HepG2 (cell line): ENCODE measurements at regions not wholly inside any gene's neighbourhood (a gene's known extent, or its start where the extent isn't known, plus 50 kb on each side); places are given as distances from the start of the nearest gene placed in this dataset.

Source experiments
- ATAC-seq: fragments of 200-7000 bp; cut with Tn5 transposase; 3 replicates; pipeline ENCODE4 v1.9.1; 2020; ENCODE audit warnings: mild to moderate bottlenecking, moderate library complexity
- BruUV-seq: library from RNA; stranded (reverse); fragments of 400-500 nt; replicated peaks from 2 replicates; lab custom pipeline; 2021; lab: Mats Ljungman, UMichigan
- CTCF ChIA-PET: fragments of 300-600 bp; formaldehyde crosslinking; extraction: SDS; loops from one replicate; lab custom pipeline; 2021; ENCODE audit warnings: low total read pairs, inconsistent platforms, low intra/inter-chr PET ratio; lab: Yijun Ruan, JAX
- POLR2A ChIA-PET: fragments of 350-600 bp; sonication (Branson Sonifier 250); formaldehyde crosslinking; loops from one replicate; lab custom pipeline; 2020; ENCODE audit warnings: antibody characterized with exemption, inconsistent platforms; lab: Yijun Ruan, JAX
- DNase-seq: peaks from one replicate; pipeline ENCODE4 v3.0.0-alpha.2; 2015; ENCODE audit warnings: low spot score
- FAIRE-seq: peaks from 3 replicates; lab custom pipeline; 2011; peaks lifted over from hg19 to GRCh38; lab: Jason Lieb, UNC
- H2AFZ ChIP-seq: one replicate; pipeline ENCODE4 v1.6.1; 2011; ENCODE audit warnings: low read length, inconsistent platforms
- H3K27ac ChIP-seq: fragments of 300-600 bp; 3 replicates; pipeline ENCODE4 v1.8.0; 2011; ENCODE audit warnings: mixed run types, mild to moderate bottlenecking, mixed read lengths, low read length, inconsistent platforms; ENCODE audit not compliant: insufficient read depth; ENCODE audit errors: extremely low read length
- H3K27me3 ChIP-seq, 2 experiments: fragments of 200-600 bp in 1 of 2; 2 replicates in 1 of 2; 3 replicates in 1 of 2; pipeline versions ENCODE4 v1.6.0 to v1.8.0; 2011; ENCODE audit warnings: low read length in 2 of 2, mild to moderate bottlenecking in 2 of 2, moderate library complexity in 2 of 2, inconsistent platforms in 1 of 2; ENCODE audit not compliant: insufficient read depth in 2 of 2, control insufficient read depth in 1 of 2
- H3K36me3 ChIP-seq, 2 experiments: fragments of 200-600 bp in 1 of 2; replicated peaks in 1 of 2; 2 replicates in 1 of 2; 3 replicates in 1 of 2; pipeline versions ENCODE4 v1.5.1 to v1.8.0; 2011; ENCODE audit warnings: low read length in 2 of 2, inconsistent platforms in 1 of 2; ENCODE audit not compliant: insufficient read depth in 2 of 2, control insufficient read depth in 1 of 2
- H3K4me1 ChIP-seq: 2 replicates; pipeline ENCODE4 v1.5.1; 2012; ENCODE audit warnings: low read length, inconsistent platforms; ENCODE audit not compliant: insufficient read depth
- H3K4me2 ChIP-seq: 2 replicates; pipeline ENCODE4 v1.6.0; 2011; ENCODE audit warnings: low read depth, low read length, inconsistent platforms
- H3K4me3 ChIP-seq, 3 experiments: fragments of 200-600 bp in 1 of 3; sonication (generic), shearing (Covaris generic) in 1 of 3; replicated peaks in 1 of 3; 2 replicates each; pipeline ENCODE4 v1.5.1; 2011 to 2016; ENCODE audit warnings: low read length in 3 of 3, inconsistent platforms in 2 of 3, low read depth in 2 of 3, mild to moderate bottlenecking in 2 of 3, control low read depth in 1 of 3, mixed read lengths in 1 of 3; ENCODE audit not compliant: insufficient read depth in 1 of 3
- H3K79me2 ChIP-seq: one replicate; pipeline ENCODE4 v1.6.1; 2011; ENCODE audit warnings: low read length, inconsistent platforms; ENCODE audit not compliant: insufficient read depth
- H3K9ac ChIP-seq: 2 replicates; pipeline ENCODE4 v1.6.0; 2011; ENCODE audit warnings: mild to moderate bottlenecking, low read depth, low read length, inconsistent platforms; ENCODE audit not compliant: insufficient read depth
- H3K9me3 ChIP-seq: 2 replicates; pipeline ENCODE4 v1.5.1; 2012; ENCODE audit warnings: mild to moderate bottlenecking, low read length
- H4K20me1 ChIP-seq: 2 replicates; pipeline ENCODE4 v1.6.0; 2011; ENCODE audit warnings: inconsistent platforms, mild to moderate bottlenecking, low read length, moderate library complexity; ENCODE audit not compliant: insufficient read depth
- CHD2 ChIP-seq: IDR thresholded peaks from 2 replicates; pipeline ENCODE4 v1.6.1; 2011; ENCODE audit warnings: low read depth, low read length, improper control_type of control experiment
- DR1 ChIP-seq: sonication (generic); formaldehyde crosslinking; IDR thresholded peaks from 2 replicates; pipeline ENCODE4 v1.8.0; 2021; ENCODE audit warnings: mild to moderate bottlenecking, missing genetic modification reagents, inconsistent platforms
- FOXJ3 ChIP-seq: sonication (generic); formaldehyde crosslinking; IDR thresholded peaks from 2 replicates; pipeline ENCODE4 v1.4.0; 2020; ENCODE audit warnings: missing genetic modification reagents, mild to moderate bottlenecking, borderline replicate concordance
- JUND ChIP-seq: sonication (generic); formaldehyde crosslinking; IDR thresholded peaks from 2 replicates; pipeline ENCODE4 v1.8.0; 2022; ENCODE audit warnings: mild to moderate bottlenecking, missing genetic modification reagents
- MED1 ChIP-seq: sonication (generic); formaldehyde crosslinking; IDR thresholded peaks from 2 replicates; pipeline ENCODE4 v1.4.0; 2020; ENCODE audit warnings: missing genetic modification reagents
- PTBP1 ChIP-seq: fragments of 200-400 bp; formaldehyde crosslinking; IDR thresholded peaks from 2 replicates; pipeline ENCODE4 v1.6.1; 2018; ENCODE audit warnings: low read length, low read depth; ENCODE audit not compliant: poor library complexity, severe bottlenecking
- SMARCC2 ChIP-seq: fragments of 450-650 bp; IDR thresholded peaks from 2 replicates; pipeline ENCODE4 v1.6.1; 2017; ENCODE audit warnings: antibody characterized with exemption, mild to moderate bottlenecking
- TMF1 ChIP-seq: sonication (generic); formaldehyde crosslinking; IDR thresholded peaks from 2 replicates; pipeline ENCODE4 v1.8.1; 2022; ENCODE audit warnings: low read depth, missing genetic modification reagents
- TP53 ChIP-seq: sonication (generic); formaldehyde crosslinking; conservative IDR thresholded peaks from 2 replicates; pipeline ENCODE4 v1.4.0; 2020; ENCODE audit warnings: missing genetic modification reagents
- ZNF333 ChIP-seq: sonication (generic); formaldehyde crosslinking; IDR thresholded peaks from 2 replicates; pipeline ENCODE4 v1.4.0; 2020; ENCODE audit warnings: mild to moderate bottlenecking, missing genetic modification reagents, borderline replicate concordance
- ZNF776 ChIP-seq: sonication (generic); formaldehyde crosslinking; IDR thresholded peaks from 2 replicates; pipeline ENCODE4 v1.4.0; 2020; ENCODE audit warnings: mild to moderate bottlenecking, missing genetic modification reagents
- ZNF878 ChIP-seq: sonication (generic); formaldehyde crosslinking; IDR thresholded peaks from 2 replicates; pipeline ENCODE4 v1.8.1; 2023; ENCODE audit warnings: mild to moderate bottlenecking, missing genetic modification reagents, moderate library complexity
- WGBS: methylation state at CpG from one replicate; pipeline ENCODE4 v1.1.6; 2017; ENCODE audit warnings: low lambda C conversion rate; 5-methylcytosine and 5-hydroxymethylcytosine counted together
- in situ Hi-C: cut with HindIII; loops from 2 replicates; pipeline ENCODE4 v1.10.0; 2017; ENCODE audit warnings: low pct_unique_long_range_greater_than_20kb; ENCODE audit not compliant: extremely low pct_ligation_motif_present
- intact Hi-C: fragments of 100-400 bp; cut with micrococcal nuclease; formaldehyde crosslinking; loops from one replicate; pipeline ENCODE4 v1.10.0; 2022; ENCODE audit not compliant: unreplicated experiment
- TF ChIP-seq, protein P1 (sequence below): IDR thresholded peaks from 2 replicates; pipeline ENCODE4 v1.6.1; 2016; ENCODE audit warnings: low read depth, control low read depth
- TF ChIP-seq, protein P2 (sequence below): sonication (generic); formaldehyde crosslinking; IDR thresholded peaks from 2 replicates; pipeline ENCODE4 v1.4.0; 2020; ENCODE audit warnings: mild to moderate bottlenecking, missing genetic modification reagents

DNA sequence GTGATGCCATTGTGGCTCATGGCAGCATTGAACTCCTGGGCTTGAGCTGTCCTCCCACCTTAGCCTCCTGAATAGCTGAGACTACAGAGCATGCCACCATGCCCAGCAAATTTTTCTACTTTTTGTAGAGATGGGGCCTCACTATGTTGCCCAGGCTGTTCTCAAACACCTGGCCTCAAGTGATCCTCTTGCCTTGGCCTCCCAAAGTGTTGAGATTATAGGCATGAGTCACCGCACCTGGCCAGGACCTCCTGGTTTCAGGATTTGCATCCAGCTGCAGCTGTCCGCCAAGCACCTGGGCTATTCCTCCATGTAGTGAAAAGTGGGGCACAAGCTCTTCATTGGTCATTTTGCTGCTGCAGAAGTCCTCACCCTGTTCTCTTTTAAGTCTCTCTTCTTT, 58.9 kb downstream of the ZNF22 start:
- TF ChIP-seq SMARCC2 (no peak), TP53 (CRISPR knock-in tag) (no peak), JUND (CRISPR knock-in tag) (no peak), DR1 (no peak), MED1 (CRISPR knock-in tag) (no peak), CHD2 (no peak), ZNF878 (CRISPR knock-in tag) (no peak), ZNF776 (CRISPR knock-in tag) (no peak), ZNF333 (CRISPR knock-in tag) (no peak), FOXJ3 (CRISPR knock-in tag) (no peak), PTBP1 (no peak), TMF1 (CRISPR knock-in tag) (no peak)
- TF ChIP-seq, protein P1, sequence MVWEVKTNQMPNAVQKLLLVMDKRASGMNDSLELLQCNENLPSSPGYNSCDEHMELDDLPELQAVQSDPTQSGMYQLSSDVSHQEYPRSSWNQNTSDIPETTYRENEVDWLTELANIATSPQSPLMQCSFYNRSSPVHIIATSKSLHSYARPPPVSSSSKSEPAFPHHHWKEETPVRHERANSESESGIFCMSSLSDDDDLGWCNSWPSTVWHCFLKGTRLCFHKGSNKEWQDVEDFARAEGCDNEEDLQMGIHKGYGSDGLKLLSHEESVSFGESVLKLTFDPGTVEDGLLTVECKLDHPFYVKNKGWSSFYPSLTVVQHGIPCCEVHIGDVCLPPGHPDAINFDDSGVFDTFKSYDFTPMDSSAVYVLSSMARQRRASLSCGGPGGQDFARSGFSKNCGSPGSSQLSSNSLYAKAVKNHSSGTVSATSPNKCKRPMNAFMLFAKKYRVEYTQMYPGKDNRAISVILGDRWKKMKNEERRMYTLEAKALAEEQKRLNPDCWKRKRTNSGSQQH, result no peak
- TF ChIP-seq, protein P2, sequence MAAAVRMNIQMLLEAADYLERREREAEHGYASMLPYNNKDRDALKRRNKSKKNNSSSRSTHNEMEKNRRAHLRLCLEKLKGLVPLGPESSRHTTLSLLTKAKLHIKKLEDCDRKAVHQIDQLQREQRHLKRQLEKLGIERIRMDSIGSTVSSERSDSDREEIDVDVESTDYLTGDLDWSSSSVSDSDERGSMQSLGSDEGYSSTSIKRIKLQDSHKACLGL, result no peak
- H4K20me1 ChIP-seq, result no peaks in the 10 kb centered on the region
- no peak overlapping the region for H3K9ac ChIP-seq
- ChIA-PET CTCF (no interaction called here), POLR2A (no interaction called here)
- intact Hi-C loops, result no loop called here
- no peak overlapping the region for H2AFZ ChIP-seq
- no peaks in the 10 kb centered on the region for H3K36me3 ChIP-seq
- H3K27ac ChIP-seq, result no peak overlapping the region
- WGBS, result 45% methylated on average over 2 of the region's 2 CpGs
- H3K4me1 ChIP-seq, result no peaks in the 10 kb centered on the region
- ATAC-seq (no peak), DNase-seq (no peak), FAIRE-seq (no peak)
- no peak overlapping the region for H3K4me3 ChIP-seq
- no peaks in the 10 kb centered on the region; a peak in 1 of 5 replicates for H3K27me3 ChIP-seq
- no peaks in the 10 kb centered on the region for H3K79me2 ChIP-seq
- no TSS peak for BruUV-seq
- H3K9me3 ChIP-seq, result no peaks in the 10 kb centered on the region
- no peak overlapping the region for H3K4me2 ChIP-seq
- in situ Hi-C loops, result no loop called here
